Hepatocyte (in vitro differentiated cells): ENCODE measurements at regions not wholly inside any gene's neighbourhood (a gene's known extent, or its start where the extent isn't known, plus 50 kb on each side); places are given as distances from the start of the nearest gene placed in this dataset.

ENCODE experiments used
- CTCF ChIP-seq: fragments of 200-600 bp; sonication (generic); IDR thresholded peaks from 2 replicates; pipeline ENCODE4 v1.5.1; 2016; ENCODE audit warnings: antibody characterized with exemption, mild to moderate bottlenecking; ENCODE audit not compliant: poor library complexity
- EZH2 ChIP-seq: fragments of 200-600 bp; sonication (generic); IDR thresholded peaks from 2 replicates; pipeline ENCODE4 v1.6.1; 2016; ENCODE audit warnings: antibody characterized with exemption, mild to moderate bottlenecking, borderline replicate concordance

GRCh38 chr7:41885748-41886147, 182.9 kb upstream of the INHBA start:
- TF ChIP-seq EZH2, result no peak
- no peak for TF ChIP-seq CTCF
